ENCODE measurements at regions not wholly inside any gene's neighbourhood (a gene's known extent, or its start where the extent isn't known, plus 50 kb on each side); places are given as distances from the start of the nearest gene placed in this dataset.

- TF ChIP-seq CTCF (IDR thresholded peaks at IDR 0.05; ENCODE audit: low read depth, low read length): no peak
- DNase-seq (ENCODE audit: low read depth, low spot score): no peak
- H3K4me3 ChIP-seq (ENCODE audit: low read depth, low read length): no peak overlapping the region
- in situ Hi-C loops (cut with HindIII; ENCODE audit: low sequenced_read_pairs): no loop called here
Observed at GRCh38 chr6:33918175-33918695, 114.4 kb upstream of the MLN start.

GRCh38 chr6:33915134-33915533, 111.3 kb upstream of the MLN start:
- H3K4me3 ChIP-seq (ENCODE audit: low read depth, low read length): no peak overlapping the region
- no peak for DNase-seq (ENCODE audit: low read depth, low spot score)
- in situ Hi-C loops (cut with HindIII; ENCODE audit: low sequenced_read_pairs): no loop called here
- no peak for TF ChIP-seq CTCF (IDR thresholded peaks at IDR 0.05; ENCODE audit: low read depth, low read length)

- TF ChIP-seq CTCF (IDR thresholded peaks at IDR 0.05; ENCODE audit: low read depth, low read length): no peak
- no peak overlapping the region for H3K4me3 ChIP-seq (ENCODE audit: low read depth, low read length)
- in situ Hi-C loops (cut with HindIII; ENCODE audit: low sequenced_read_pairs): no loop called here
- DNase-seq (ENCODE audit: low read depth, low spot score): no peak
Observed at GRCh38 chr6:33914645-33915044, 110.8 kb upstream of the MLN start.

- no peak for DNase-seq (ENCODE audit: low read depth, low spot score)
- in situ Hi-C loops (cut with HindIII; ENCODE audit: low sequenced_read_pairs): no loop called here
- no peak overlapping the region for H3K4me3 ChIP-seq (ENCODE audit: low read depth, low read length)
- no peak for TF ChIP-seq CTCF (IDR thresholded peaks at IDR 0.05; ENCODE audit: low read depth, low read length)
Observed at GRCh38 chr6:33912195-33912594, 108.4 kb upstream of the MLN start.

GRCh38 chr6:33911488-33911887, 107.7 kb upstream of the MLN start:
- no peak for DNase-seq (ENCODE audit: low read depth, low spot score)
- no peak for TF ChIP-seq CTCF (IDR thresholded peaks at IDR 0.05; ENCODE audit: low read depth, low read length)
- in situ Hi-C loops (cut with HindIII; ENCODE audit: low sequenced_read_pairs): no loop called here
- no peak overlapping the region for H3K4me3 ChIP-seq (ENCODE audit: low read depth, low read length)

GRCh38 chr6:33910594-33910993, 106.8 kb upstream of the MLN start:
- in situ Hi-C loops (cut with HindIII; ENCODE audit: low sequenced_read_pairs): no loop called here
- H3K4me3 ChIP-seq (ENCODE audit: low read depth, low read length): no peak overlapping the region
- DNase-seq (ENCODE audit: low read depth, low spot score): no peak
- TF ChIP-seq CTCF (IDR thresholded peaks at IDR 0.05; ENCODE audit: low read depth, low read length): no peak

- no peak for TF ChIP-seq CTCF (IDR thresholded peaks at IDR 0.05; ENCODE audit: low read depth, low read length)
- no peak overlapping the region for H3K4me3 ChIP-seq (ENCODE audit: low read depth, low read length)
- DNase-seq (ENCODE audit: low read depth, low spot score): no peak
- in situ Hi-C loops (cut with HindIII; ENCODE audit: low sequenced_read_pairs): no loop called here
Observed at GRCh38 chr6:33909737-33910136, 105.9 kb upstream of the MLN start.
